Erythroblast (primary cell): ENCODE measurements at regions not wholly inside any gene's neighbourhood (a gene's known extent, or its start where the extent isn't known, plus 50 kb on each side); places are given as distances from the start of the nearest gene placed in this dataset.
"Not testable (repeated sequence)": the region's sequence is repeated elsewhere in the genome, so short reads cannot be mapped to it uniquely, and the experiment has no call there.

Experiments used
- GATA1 ChIP-seq: IDR thresholded peaks from 2 replicates; pipeline ENCODE4 v1.6.1; 2011; ENCODE audit warnings: low read depth, mild to moderate bottlenecking, control low read depth, low read length, moderate library complexity
- POLR2A ChIP-seq: IDR thresholded peaks from 2 replicates; pipeline ENCODE4 v1.6.1; 2011; ENCODE audit warnings: mild to moderate bottlenecking, low read length

GRCh38 chr7:131662301-131662873 lies 106.0 kb upstream of the PODXL start:
- not testable (repeated sequence) for TF ChIP-seq POLR2A, GATA1
